C4-2B (cell line): ENCODE measurements at regions not wholly inside any gene's neighbourhood (a gene's known extent, or its start where the extent isn't known, plus 50 kb on each side); places are given as distances from the start of the nearest gene placed in this dataset.

Source experiments
- ZFX ChIP-seq: fragments of 450-650 bp; IDR thresholded peaks from 2 replicates; pipeline ENCODE4 v1.6.1; 2017
- TF ChIP-seq, protein P1 (sequence below): fragments of 450-650 bp; conservative IDR thresholded peaks from 2 replicates; pipeline ENCODE4 v1.5.1; 2017; ENCODE audit warnings: mild to moderate bottlenecking

DNA sequence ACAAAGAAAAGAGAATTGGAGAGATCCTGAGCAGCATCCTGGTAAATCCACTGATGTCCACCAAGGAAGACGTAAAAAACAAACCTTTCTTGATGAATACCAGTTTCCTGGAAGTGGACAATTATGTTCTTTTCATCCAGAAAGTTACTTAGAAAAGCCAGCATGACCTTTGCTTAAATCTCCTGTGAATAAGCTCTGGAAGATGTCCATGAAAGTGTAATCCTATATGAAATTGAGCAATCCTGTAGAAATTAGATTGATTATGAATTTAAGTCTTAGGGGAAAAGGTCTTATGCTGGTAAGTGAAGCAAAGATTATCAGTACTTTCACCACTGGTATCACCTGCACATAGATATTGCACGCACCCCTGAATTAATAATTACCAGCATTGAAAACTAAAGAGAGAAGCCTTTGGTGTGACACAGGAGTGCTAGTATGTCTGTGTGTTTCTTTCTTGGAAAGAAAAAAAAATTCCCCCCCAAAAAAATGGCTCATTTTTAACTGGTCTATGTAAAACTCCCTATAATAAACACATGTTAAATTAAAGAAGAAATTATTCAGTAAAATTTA is 164.5 kb upstream of the LHX8 start:
- TF ChIP-seq, protein P1, sequence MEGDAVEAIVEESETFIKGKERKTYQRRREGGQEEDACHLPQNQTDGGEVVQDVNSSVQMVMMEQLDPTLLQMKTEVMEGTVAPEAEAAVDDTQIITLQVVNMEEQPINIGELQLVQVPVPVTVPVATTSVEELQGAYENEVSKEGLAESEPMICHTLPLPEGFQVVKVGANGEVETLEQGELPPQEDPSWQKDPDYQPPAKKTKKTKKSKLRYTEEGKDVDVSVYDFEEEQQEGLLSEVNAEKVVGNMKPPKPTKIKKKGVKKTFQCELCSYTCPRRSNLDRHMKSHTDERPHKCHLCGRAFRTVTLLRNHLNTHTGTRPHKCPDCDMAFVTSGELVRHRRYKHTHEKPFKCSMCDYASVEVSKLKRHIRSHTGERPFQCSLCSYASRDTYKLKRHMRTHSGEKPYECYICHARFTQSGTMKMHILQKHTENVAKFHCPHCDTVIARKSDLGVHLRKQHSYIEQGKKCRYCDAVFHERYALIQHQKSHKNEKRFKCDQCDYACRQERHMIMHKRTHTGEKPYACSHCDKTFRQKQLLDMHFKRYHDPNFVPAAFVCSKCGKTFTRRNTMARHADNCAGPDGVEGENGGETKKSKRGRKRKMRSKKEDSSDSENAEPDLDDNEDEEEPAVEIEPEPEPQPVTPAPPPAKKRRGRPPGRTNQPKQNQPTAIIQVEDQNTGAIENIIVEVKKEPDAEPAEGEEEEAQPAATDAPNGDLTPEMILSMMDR = no peak
- TF ChIP-seq ZFX = no peak
